ENCODE measurements at regions not wholly inside any gene's neighbourhood (a gene's known extent, or its start where the extent isn't known, plus 50 kb on each side); places are given as distances from the start of the nearest gene placed in this dataset.
"Not testable (repeated sequence)": the region's sequence is repeated elsewhere in the genome, so short reads cannot be mapped to it uniquely, and the experiment has no call there.

DNA sequence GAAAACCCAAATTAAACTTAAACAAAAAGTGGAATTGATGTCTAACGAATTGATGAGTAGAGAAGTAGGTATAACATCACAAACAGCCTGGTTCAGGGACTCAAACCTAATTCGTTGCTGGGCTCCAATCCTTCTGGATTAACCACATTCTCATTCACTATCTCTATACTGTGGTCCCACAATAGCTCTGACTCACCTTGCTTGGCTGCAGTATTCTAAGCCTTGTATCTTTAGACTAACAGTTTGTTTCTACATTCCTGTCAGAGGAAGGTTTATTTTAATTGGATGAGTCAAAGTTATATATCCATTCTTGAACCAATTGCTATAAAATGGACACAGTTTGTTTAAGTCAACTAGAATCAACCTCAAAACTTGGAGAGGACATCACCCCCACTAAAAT lies 530.5 kb upstream of the PTCHD4 start:
- H3K36me3 Mint-ChIP-seq (ENCODE audit: low read depth) = no peaks in the 10 kb centered on the region; the same call in 1 of the 2 replicates
- peak; percentile 74 for DNase-seq
- no peaks in the 10 kb centered on the region for H3K27me3 Mint-ChIP-seq (ENCODE audit: insufficient read depth)
- H3K9me3 Mint-ChIP-seq = peaks cover 13% of the 10 kb centered on the region
- no peak overlapping the region; the same call in 1 of the 2 replicates for H3K27ac Mint-ChIP-seq
- TF ChIP-seq, protein P1, sequence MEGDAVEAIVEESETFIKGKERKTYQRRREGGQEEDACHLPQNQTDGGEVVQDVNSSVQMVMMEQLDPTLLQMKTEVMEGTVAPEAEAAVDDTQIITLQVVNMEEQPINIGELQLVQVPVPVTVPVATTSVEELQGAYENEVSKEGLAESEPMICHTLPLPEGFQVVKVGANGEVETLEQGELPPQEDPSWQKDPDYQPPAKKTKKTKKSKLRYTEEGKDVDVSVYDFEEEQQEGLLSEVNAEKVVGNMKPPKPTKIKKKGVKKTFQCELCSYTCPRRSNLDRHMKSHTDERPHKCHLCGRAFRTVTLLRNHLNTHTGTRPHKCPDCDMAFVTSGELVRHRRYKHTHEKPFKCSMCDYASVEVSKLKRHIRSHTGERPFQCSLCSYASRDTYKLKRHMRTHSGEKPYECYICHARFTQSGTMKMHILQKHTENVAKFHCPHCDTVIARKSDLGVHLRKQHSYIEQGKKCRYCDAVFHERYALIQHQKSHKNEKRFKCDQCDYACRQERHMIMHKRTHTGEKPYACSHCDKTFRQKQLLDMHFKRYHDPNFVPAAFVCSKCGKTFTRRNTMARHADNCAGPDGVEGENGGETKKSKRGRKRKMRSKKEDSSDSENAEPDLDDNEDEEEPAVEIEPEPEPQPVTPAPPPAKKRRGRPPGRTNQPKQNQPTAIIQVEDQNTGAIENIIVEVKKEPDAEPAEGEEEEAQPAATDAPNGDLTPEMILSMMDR (IDR thresholded peaks at IDR 0.05) = no peak
- H3K4me1 Mint-ChIP-seq (ENCODE audit: low read depth) = peaks cover 33% of the 10 kb centered on the region
- H3K4me3 Mint-ChIP-seq = no peak overlapping the region

DNA sequence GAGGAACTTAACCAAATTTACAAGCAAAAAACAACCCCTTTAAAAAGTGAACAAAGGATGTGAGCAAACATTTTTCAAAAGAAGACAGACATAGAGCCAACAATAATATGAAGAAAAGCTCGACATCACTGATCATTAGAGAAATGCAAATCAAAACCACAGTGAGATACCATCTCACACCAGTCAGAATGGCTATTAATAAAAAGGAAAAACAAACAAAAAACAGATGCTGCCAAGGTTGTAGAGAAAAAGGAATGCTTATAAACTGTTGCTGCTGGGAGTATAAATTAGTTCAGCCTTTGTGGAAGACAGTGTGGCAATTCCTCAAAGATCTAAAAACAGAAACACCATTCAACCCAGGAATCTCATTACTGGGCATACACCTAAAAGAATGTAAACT lies 527.8 kb upstream of the PTCHD4 start:
- DNase-seq = peak; percentile 72

DNA sequence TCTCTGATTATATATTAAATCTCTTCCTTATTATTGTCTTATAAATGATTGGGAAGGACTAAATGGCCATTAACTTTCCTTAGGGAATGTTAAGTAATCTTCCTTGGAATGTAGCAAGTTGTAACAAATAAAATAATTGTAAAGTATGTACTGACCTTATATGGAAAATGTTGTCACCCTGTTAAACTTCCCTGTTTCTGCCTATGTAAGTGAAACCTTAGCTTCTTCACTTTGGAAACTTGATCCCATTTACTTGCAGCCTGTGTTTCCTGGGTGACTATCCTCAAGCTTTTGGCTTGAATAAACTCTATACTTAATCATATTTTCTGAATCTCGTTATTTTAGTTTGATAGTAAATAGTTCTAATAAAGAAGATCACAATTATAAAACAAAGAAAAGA lies 519.5 kb upstream of the PTCHD4 start:
- TF ChIP-seq, protein P1 (IDR thresholded peaks at IDR 0.05) = no peak
- no peaks in the 10 kb centered on the region for H3K36me3 Mint-ChIP-seq (ENCODE audit: low read depth)
- no peaks in the 10 kb centered on the region; the same call in 1 of the 2 replicates for H3K27me3 Mint-ChIP-seq (ENCODE audit: insufficient read depth)
- no peak overlapping the region for H3K27ac Mint-ChIP-seq
- no peaks in the 10 kb centered on the region for H3K9me3 Mint-ChIP-seq
- H3K4me3 Mint-ChIP-seq = no peak overlapping the region
- peaks cover 17% of the 10 kb centered on the region; the same call in 1 of the 2 replicates for H3K4me1 Mint-ChIP-seq (ENCODE audit: low read depth)
- DNase-seq = no peak

More for the DNA sequence above, 527.8 kb upstream of the PTCHD4 start:
- Mint-ChIP-seq H3K4me1 (ENCODE audit: low read depth) (peaks cover 33% of the 10 kb centered on the region), H3K9me3 (peaks cover 13% of the 10 kb centered on the region)
- H3K36me3 Mint-ChIP-seq (ENCODE audit: low read depth); H3K27ac Mint-ChIP-seq; H3K4me3 Mint-ChIP-seq; H3K27me3 Mint-ChIP-seq (ENCODE audit: insufficient read depth): not testable (repeated sequence)

DNA sequence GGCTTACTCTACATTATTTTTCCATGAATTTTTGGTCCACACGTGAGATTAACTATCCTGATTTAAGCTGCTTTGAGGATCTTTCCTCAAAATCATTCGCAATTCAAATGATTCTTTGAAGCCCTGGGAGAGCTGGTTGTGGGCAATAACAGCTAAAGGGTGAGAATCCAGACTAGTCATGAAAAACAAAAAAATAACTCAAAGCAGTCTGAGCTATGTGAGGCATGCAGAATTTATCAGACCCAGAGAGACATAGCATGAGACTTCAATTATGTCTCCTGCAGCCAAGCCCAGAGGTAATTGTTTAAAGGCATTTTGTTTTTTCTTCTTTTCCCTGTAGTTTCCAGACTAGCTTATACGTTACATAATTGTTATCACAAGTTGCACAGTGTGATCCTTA lies 517.3 kb upstream of the PTCHD4 start:
- DNase-seq = peak; percentile 26
- Mint-ChIP-seq H3K36me3 (ENCODE audit: low read depth) (no peaks in the 10 kb centered on the region), H3K4me1 (ENCODE audit: low read depth) (peaks cover 17% of the 10 kb centered on the region; the same call in 1 of the 2 replicates), H3K9me3 (no peaks in the 10 kb centered on the region), H3K27me3 (ENCODE audit: insufficient read depth) (no peaks in the 10 kb centered on the region; the same call in 1 of the 2 replicates), H3K27ac (no peak overlapping the region), H3K4me3 (no peak overlapping the region)
- TF ChIP-seq, protein P1 (IDR thresholded peaks at IDR 0.05) = no peak

DNA sequence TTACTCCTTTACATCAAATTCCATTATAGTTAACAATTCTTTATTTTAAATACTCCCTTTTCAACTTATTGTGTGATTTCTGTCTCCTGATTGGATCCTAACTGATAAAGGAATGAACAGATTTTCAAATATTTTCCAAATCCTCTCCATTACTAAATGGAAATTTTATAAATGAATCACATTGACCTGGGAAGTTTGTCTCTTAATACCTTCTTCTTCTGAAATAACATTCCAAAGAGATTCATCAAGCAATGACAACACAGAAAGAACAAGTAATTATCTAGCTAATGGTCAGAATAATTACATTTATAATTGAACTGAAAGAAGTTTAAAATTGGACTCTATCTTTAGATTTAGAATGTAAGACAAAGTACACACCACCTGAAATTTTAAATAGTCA lies 515.4 kb upstream of the PTCHD4 start:
- H3K4me1 Mint-ChIP-seq (ENCODE audit: low read depth) = peaks cover 17% of the 10 kb centered on the region; the same call in 1 of the 2 replicates
- no peaks in the 10 kb centered on the region for H3K36me3 Mint-ChIP-seq (ENCODE audit: low read depth)
- no peaks in the 10 kb centered on the region for H3K9me3 Mint-ChIP-seq
- no peaks in the 10 kb centered on the region; the same call in 1 of the 2 replicates for H3K27me3 Mint-ChIP-seq (ENCODE audit: insufficient read depth)
- DNase-seq = no peak
- no peak overlapping the region for H3K4me3 Mint-ChIP-seq
- H3K27ac Mint-ChIP-seq = no peak overlapping the region
- TF ChIP-seq, protein P1 (IDR thresholded peaks at IDR 0.05) = no peak

DNA sequence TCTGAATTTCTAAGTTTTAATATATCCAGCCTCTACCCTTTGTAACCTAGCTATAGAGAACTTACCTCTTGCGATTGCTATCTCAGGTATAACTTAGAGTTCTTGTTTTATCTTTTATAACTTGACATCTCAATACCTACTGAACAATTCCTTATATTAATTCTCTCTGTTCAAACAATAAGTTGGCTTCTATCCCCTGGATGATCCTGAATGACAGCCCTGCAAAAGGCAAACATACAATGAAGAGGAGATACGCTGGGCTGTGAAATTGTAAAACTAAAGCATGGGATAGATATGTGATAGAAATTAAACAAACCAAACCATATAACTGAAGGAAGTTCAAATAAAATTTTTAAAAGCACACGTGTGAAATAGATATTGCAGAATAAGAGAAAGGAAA lies 513.6 kb upstream of the PTCHD4 start:
- TF ChIP-seq, protein P1 (IDR thresholded peaks at IDR 0.05) = no peak
- DNase-seq = no peak
- no peak overlapping the region for H3K27ac Mint-ChIP-seq
- no peaks in the 10 kb centered on the region for H3K9me3 Mint-ChIP-seq
- H3K4me3 Mint-ChIP-seq = no peak overlapping the region
- H3K36me3 Mint-ChIP-seq (ENCODE audit: low read depth) = no peaks in the 10 kb centered on the region
- no peaks in the 10 kb centered on the region for H3K27me3 Mint-ChIP-seq (ENCODE audit: insufficient read depth)
- peaks cover 17% of the 10 kb centered on the region; the same call in 1 of the 2 replicates for H3K4me1 Mint-ChIP-seq (ENCODE audit: low read depth)
